Activated CD4-positive, alpha-beta T cell treated with anti-CD3 and anti-CD28 coated beads, Interleukin-2, amount 10 ng/mL, durations not matched to agents 7 days and 5 days (primary cell): ENCODE measurements at regions not wholly inside any gene's neighbourhood (a gene's known extent, or its start where the extent isn't known, plus 50 kb on each side); places are given as distances from the start of the nearest gene placed in this dataset.
"Not testable (repeated sequence)": the region's sequence is repeated elsewhere in the genome, so short reads cannot be mapped to it uniquely, and the experiment has no call there.

ENCODE experiments used
- CTCF ChIA-PET: fragments of 350-600 bp; sonication (Branson Sonifier 250); formaldehyde crosslinking; loops from one replicate; lab custom pipeline; 2021; ENCODE audit warnings: antibody characterized with exemption; lab: Charles Lee
- POLR2A ChIA-PET: fragments of 350-600 bp; sonication (Branson Sonifier 250); formaldehyde crosslinking; loops from one replicate; lab custom pipeline; 2021; ENCODE audit warnings: antibody characterized with exemption; lab: Charles Lee
- DNase-seq: peaks from one replicate; pipeline ENCODE4 v3.0.0-alpha.2; 2020
- H3K27ac Mint-ChIP-seq: one replicate; pipeline ENCODE4 v1.8.0; 2021; ENCODE audit warnings: mild to moderate bottlenecking, moderate library complexity, mixed read lengths
- H3K27me3 Mint-ChIP-seq: one replicate; pipeline ENCODE4 v1.8.0; 2021; ENCODE audit warnings: mixed read lengths
- H3K36me3 Mint-ChIP-seq: one replicate; pipeline ENCODE4 v1.8.0; 2021; ENCODE audit warnings: low read depth, mixed read lengths
- H3K4me1 Mint-ChIP-seq: one replicate; pipeline ENCODE4 v1.8.0; 2021; ENCODE audit warnings: mixed read lengths
- H3K4me3 Mint-ChIP-seq: one replicate; pipeline ENCODE4 v1.8.0; 2021; ENCODE audit warnings: mild to moderate bottlenecking, moderate library complexity, mixed read lengths
- H3K9me3 Mint-ChIP-seq: one replicate; pipeline ENCODE4 v1.8.0; 2021; ENCODE audit warnings: mixed read lengths

DNA sequence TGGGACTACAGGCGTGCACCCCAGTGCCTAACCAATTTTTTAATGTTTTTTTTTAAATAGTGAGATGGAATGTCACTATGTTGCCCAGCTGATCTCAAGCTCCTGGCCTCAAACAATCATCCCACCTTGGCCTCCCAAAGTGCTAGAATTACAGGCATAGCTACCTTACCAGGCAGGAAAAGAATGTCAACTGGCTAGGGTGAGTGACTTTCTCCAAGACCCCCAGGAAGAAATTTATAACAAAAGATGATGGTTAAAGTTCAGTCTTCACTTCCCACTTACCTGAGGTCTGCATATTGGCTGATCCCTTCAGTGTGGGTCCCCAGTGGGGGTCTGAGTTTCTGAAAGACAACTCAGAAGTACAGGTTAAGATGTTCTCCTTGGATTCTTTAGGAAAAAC is 893.0 kb downstream of the UQCRFS1 start:
- Mint-ChIP-seq H3K4me1 (no peaks in the 10 kb centered on the region), H3K27ac (no peak overlapping the region), H3K27me3 (no peaks in the 10 kb centered on the region), H3K9me3 (no peaks in the 10 kb centered on the region), H3K36me3 (no peaks in the 10 kb centered on the region), H3K4me3 (no peak overlapping the region)
- ChIA-PET POLR2A (no interaction called here), CTCF (no interaction called here)
- DNase-seq: no peak

DNA sequence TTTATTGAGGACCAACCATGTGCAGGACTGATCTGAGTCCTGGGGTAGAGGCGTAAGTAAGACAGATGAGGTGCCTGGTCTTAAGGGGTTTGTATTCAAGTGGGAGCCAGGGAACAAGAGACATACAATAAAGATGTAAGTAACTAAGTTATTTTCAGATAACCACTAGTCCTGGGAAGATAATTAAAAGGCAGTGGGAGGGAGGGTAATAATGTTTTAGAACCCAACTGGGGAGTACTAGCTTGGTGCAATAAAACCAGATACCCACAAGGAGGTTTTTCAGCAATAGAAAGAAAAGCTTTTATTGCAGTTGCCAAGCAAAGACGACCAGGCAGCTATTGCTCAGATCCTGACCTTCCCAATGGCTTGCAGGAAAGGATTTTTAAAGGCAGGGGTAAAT is 893.7 kb downstream of the UQCRFS1 start:
- Mint-ChIP-seq H3K9me3 (no peaks in the 10 kb centered on the region), H3K27ac (no peak overlapping the region), H3K36me3 (no peaks in the 10 kb centered on the region), H3K4me1 (no peaks in the 10 kb centered on the region), H3K27me3 (no peaks in the 10 kb centered on the region), H3K4me3 (no peak overlapping the region)
- ChIA-PET CTCF (no interaction called here), POLR2A (no interaction called here)
- DNase-seq: no peak

DNA sequence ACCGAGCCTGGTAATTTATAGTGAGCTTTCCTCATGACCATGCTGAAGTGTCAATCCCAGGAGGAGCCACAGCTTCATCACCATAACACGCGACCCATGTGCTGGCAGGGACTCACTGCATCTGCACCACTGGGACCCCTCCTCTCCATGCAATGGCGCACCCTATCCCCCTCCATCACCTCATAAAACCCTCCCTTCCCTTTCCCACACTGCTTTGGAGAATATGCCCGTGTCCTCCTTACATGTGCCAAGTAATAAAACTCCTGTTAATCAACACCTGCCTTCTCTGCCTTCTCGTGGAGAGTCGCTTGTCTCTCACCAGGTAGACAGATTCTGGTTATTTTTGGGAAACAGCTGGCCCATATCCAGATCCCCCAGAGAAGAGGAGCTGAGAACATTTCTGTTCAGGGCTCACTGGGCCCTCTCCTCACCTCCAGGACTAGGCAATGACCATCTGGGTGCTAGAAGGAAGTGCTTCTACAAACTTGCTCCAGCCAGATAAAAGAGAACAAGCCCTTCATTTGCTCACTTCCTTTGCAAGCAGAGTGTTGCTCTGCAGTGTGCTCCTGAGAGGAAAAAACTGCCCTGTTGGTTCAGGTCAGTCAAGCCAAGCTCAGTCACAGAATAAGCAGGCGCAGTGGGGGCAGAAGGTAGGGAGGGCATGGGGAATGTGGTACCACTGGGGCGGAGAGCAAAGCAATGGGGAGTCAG is 894.3 kb downstream of the UQCRFS1 start:
- Mint-ChIP-seq H3K9me3 (no peaks in the 10 kb centered on the region), H3K4me3 (no peak overlapping the region), H3K4me1 (no peaks in the 10 kb centered on the region), H3K27me3 (no peaks in the 10 kb centered on the region), H3K36me3 (no peaks in the 10 kb centered on the region), H3K27ac (no peak overlapping the region)
- DNase-seq: no peak
- CTCF ChIA-PET: interaction anchor here (0.5 kb wide), 1 partner anchor 100 kb away, joined by 3 read pairs; no protein-coding TSS in a partner anchor
- POLR2A ChIA-PET: no interaction called here

DNA sequence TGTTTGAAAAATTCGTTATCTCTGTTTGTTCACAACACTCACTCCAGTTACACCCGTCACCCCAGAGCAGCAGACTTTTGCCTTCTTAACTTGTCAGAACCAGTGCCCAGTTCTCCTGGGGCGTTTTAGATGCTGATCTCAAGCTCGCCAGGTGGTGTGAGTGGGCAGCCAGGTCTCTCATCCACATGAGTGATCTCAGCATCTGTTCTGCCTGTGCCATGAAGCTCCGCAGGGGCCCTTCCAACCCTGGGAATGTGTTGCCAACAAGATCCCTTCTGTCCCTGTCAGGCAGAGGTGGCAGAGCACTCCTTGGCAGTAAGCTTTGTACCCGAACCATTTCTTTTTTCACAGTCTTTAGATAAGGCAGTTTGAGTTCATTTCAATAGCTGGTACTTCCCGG is 896.5 kb downstream of the UQCRFS1 start:
- Mint-ChIP-seq H3K4me1 (no peaks in the 10 kb centered on the region), H3K4me3 (no peak overlapping the region), H3K9me3 (no peaks in the 10 kb centered on the region), H3K27me3 (no peaks in the 10 kb centered on the region), H3K27ac (no peak overlapping the region), H3K36me3 (no peaks in the 10 kb centered on the region)
- no peak for DNase-seq
- POLR2A ChIA-PET: no interaction called here
- CTCF ChIA-PET: no interaction called here

DNA sequence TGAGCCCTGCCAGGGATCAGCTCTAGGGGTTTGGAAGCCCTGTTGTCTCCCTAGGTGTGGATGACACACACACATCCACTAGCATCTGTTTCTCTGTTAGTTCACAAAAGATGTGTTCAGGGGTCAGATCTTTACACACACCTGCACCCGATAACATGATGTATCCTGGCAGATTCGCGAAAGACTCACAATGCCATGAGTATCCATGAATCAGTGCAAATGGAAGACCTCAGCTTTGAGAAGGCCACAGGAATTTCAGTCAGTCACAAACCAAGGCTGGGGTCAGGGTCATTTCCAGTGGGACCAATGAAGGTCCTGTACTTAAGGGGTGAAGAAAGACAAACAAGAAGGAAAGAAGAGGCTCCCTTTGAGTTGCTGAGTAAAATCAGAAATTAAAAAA is 898.2 kb downstream of the UQCRFS1 start:
- POLR2A ChIA-PET: no interaction called here
- no peak for DNase-seq
- Mint-ChIP-seq H3K36me3 (no peaks in the 10 kb centered on the region), H3K27ac (no peak overlapping the region), H3K9me3 (no peaks in the 10 kb centered on the region), H3K4me3 (no peak overlapping the region), H3K4me1 (no peaks in the 10 kb centered on the region), H3K27me3 (no peaks in the 10 kb centered on the region)
- CTCF ChIA-PET: no interaction called here

DNA sequence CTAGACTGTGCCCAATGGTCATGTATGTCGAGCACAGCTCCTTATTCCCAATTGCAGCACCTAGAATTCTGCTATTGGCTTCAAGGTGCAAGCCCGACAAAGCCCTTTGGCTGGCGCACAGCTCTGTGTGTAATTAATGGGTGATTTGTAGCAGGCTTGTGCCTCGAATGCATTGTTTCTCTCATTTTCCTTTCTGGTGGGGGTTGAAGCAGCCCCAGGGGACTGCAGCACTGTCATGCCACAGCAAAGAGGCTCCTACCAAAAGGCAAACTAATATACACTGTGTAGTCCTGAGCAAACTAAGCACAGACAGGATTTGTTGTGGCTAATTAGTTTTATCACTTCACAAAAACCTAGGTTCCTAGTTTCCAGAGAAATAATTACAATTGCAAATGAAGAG is 898.7 kb downstream of the UQCRFS1 start:
- no peaks in the 10 kb centered on the region for H3K9me3 Mint-ChIP-seq
- no peak for DNase-seq
- H3K36me3 Mint-ChIP-seq: no peaks in the 10 kb centered on the region
- H3K4me1 Mint-ChIP-seq: no peaks in the 10 kb centered on the region
- no peaks in the 10 kb centered on the region for H3K27me3 Mint-ChIP-seq
- no peak overlapping the region for H3K27ac Mint-ChIP-seq
- POLR2A ChIA-PET: no interaction called here
- CTCF ChIA-PET: no interaction called here
- H3K4me3 Mint-ChIP-seq: no peak overlapping the region

DNA sequence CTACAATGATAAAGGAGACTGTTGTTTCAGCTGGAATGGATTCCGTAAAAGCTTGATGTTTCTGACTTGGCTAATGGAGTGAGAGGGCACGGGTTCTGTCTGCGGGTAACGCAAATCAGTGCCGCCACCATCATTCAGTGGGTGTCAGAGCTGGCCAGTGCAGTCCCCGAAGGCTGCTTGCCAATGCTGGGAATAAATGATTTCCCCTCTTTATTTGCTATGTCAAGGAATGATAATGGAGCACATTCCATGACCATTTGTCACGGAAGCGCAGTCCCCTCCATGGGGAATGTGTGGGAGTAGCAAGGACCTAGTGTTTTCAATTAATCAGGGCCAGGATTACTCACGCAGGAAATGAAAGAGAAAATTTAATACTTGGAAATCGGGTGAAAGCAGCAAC is 899.3 kb downstream of the UQCRFS1 start:
- POLR2A ChIA-PET: no interaction called here
- Mint-ChIP-seq H3K4me1 (no peaks in the 10 kb centered on the region), H3K36me3 (no peaks in the 10 kb centered on the region), H3K27me3 (no peaks in the 10 kb centered on the region), H3K27ac (no peak overlapping the region), H3K9me3 (no peaks in the 10 kb centered on the region), H3K4me3 (no peak overlapping the region)
- DNase-seq: no peak
- CTCF ChIA-PET: no interaction called here

DNA sequence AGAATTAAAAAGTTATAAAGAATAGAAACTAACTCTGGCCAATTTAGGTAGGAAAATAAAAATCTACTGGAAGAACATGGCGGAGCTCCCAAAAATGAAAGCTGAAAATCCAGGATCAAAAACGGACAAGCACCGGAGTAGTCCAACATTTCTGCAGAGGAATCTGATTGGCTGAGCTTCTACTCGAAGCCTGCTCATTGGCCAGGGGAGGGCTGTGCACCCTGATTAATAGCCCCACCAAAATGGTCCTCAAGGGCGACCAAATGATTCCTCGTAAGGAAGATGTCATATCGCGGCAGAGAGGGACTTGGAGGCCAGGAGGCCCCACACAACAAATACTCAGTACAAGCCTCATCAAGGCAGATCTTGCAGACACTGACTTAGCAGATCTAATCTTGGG is 900.7 kb downstream of the UQCRFS1 start:
- H3K4me1 Mint-ChIP-seq: no peaks in the 10 kb centered on the region
- H3K9me3 Mint-ChIP-seq: no peaks in the 10 kb centered on the region
- CTCF ChIA-PET: no interaction called here
- H3K36me3 Mint-ChIP-seq: no peaks in the 10 kb centered on the region
- no peaks in the 10 kb centered on the region for H3K27me3 Mint-ChIP-seq
- POLR2A ChIA-PET: no interaction called here
- no peak overlapping the region for H3K4me3 Mint-ChIP-seq
- no peak overlapping the region for H3K27ac Mint-ChIP-seq
- no peak for DNase-seq

DNA sequence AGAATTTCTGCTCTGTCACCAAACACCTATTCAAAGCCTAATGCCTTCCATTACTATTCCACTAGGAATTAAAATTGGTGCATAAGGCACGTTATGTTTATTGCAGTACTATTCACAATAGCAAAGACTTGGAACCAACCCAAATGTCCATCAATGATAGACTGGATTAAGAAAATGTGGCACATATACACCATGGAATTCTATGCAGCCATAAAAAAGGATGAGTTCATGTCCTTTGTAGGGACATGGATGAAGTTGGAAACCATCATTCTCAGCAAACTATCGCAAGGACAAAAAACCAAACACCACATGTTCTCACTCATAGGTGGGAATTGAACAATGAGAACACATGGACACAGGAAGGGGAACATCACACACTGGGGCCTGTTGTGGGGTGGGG is 902.1 kb downstream of the UQCRFS1 start:
- H3K4me3 Mint-ChIP-seq, H3K27me3 Mint-ChIP-seq, H3K27ac Mint-ChIP-seq, DNase-seq, H3K4me1 Mint-ChIP-seq, POLR2A ChIA-PET, CTCF ChIA-PET, H3K9me3 Mint-ChIP-seq, H3K36me3 Mint-ChIP-seq: not testable (repeated sequence)

DNA sequence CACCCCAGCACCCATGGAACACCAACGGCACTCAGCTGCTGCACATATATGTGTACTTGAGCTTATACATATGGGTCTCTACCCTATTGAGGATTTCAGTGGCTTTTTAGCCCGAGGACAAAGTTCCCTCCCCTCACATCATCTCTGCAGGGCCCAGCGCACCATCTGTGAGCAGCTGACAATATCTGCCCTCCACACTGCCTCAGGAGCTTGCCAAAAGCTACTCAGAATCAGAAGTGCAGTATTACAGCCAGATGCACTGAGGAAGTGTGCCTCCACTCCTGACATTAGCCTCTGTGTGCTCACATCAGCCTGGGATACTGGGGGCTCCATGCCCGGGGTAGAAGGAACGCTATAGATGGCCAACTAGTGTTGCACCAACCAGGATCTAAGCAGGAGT is 903.9 kb downstream of the UQCRFS1 start:
- Mint-ChIP-seq H3K4me1 (no peaks in the 10 kb centered on the region), H3K9me3 (no peaks in the 10 kb centered on the region), H3K36me3 (no peaks in the 10 kb centered on the region), H3K4me3 (no peak overlapping the region), H3K27ac (no peak overlapping the region), H3K27me3 (no peaks in the 10 kb centered on the region)
- ChIA-PET CTCF (no interaction called here), POLR2A (no interaction called here)
- no peak for DNase-seq

DNA sequence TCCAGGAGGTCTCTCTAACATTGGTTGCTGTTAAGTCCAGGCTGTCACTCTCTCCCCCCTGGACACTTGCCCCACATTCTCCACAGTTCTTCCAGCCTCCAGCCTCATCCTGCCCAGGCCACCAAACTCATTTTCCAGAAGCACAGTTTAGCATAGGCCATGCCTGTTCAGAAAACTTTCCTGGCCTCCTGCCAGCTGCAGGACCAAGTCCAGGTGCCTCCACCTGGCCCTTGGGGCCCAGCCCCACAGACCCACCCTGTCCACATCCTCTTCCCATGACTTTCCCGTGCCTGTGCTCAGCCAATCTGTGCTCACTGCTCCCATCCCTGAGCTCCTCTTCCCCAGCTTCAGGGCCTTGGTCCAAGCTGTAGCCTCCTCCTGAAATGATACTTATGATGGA is 905.0 kb downstream of the UQCRFS1 start:
- Mint-ChIP-seq H3K27me3 (no peaks in the 10 kb centered on the region), H3K4me1 (no peaks in the 10 kb centered on the region), H3K36me3 (no peaks in the 10 kb centered on the region), H3K4me3 (no peak overlapping the region), H3K9me3 (no peaks in the 10 kb centered on the region), H3K27ac (no peak overlapping the region)
- POLR2A ChIA-PET: no interaction called here
- CTCF ChIA-PET: no interaction called here
- no peak for DNase-seq

DNA sequence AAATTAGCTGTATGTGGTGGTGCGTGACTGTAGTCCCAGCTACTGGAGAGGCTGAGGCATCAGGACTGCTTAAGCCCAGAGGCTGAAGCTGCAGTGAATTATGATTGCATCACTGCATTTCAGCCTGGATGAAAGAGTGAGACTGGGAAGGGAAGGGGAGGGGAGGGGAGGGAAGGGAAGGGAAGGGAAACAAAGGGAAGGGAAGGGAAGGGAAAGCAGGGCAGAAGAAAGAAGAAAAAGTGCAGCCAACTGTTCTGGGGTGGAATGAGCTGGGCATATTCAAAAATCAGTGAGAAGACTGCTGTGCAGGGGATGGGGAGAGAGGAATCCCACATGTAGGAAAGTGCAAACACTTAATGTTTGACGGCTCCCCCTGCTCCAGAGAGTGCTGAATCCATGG is 905.5 kb downstream of the UQCRFS1 start:
- H3K4me1 Mint-ChIP-seq: no peaks in the 10 kb centered on the region
- H3K27ac Mint-ChIP-seq: no peak overlapping the region
- POLR2A ChIA-PET: no interaction called here
- no peaks in the 10 kb centered on the region for H3K36me3 Mint-ChIP-seq
- CTCF ChIA-PET: no interaction called here
- H3K9me3 Mint-ChIP-seq: no peaks in the 10 kb centered on the region
- no peak overlapping the region for H3K4me3 Mint-ChIP-seq
- DNase-seq: no peak
- H3K27me3 Mint-ChIP-seq: no peaks in the 10 kb centered on the region

DNA sequence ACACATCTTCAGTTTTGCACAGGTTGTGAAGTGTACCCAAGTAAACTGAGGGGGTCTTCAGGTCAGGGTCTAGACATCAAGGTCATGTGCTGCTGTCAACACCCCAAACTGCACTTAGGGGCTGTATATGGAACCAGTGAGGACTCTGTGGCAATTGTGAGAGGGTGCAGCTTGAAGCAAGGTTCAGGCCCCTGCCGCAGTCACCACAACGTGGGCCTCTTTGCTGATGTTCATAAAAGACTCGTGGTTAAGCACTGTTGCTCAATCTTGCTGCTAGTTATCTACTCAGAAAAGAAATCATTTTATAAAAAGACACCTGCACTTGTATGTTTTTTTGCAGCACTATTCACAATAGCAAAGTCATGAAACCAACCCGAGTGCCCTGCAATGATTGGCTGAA is 907.4 kb downstream of the UQCRFS1 start:
- POLR2A ChIA-PET: no interaction called here
- no peaks in the 10 kb centered on the region for H3K9me3 Mint-ChIP-seq

DNA sequence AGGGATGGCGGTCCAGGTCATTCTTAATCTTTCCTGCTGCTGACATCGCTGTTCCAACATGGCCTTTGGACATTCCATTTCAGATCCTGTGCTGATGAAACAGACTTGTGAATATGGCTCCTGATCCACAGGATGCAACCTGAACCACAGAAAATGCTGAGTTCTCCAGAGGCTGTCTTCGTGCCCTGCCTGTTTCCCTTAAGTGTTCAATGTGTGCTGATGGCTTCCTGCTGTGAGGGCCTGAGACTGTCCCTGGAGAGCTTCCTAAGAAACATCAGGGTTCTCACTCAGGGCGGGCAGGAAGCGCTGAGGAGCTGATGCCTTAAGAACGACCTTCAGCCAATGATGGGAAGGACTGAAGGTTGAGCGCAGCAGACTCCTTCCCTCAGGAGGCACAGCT is 909.4 kb downstream of the UQCRFS1 start:
- Mint-ChIP-seq H3K9me3 (no peaks in the 10 kb centered on the region), H3K27me3 (no peaks in the 10 kb centered on the region), H3K36me3 (no peaks in the 10 kb centered on the region), H3K27ac (no peak overlapping the region), H3K4me1 (no peaks in the 10 kb centered on the region), H3K4me3 (no peak overlapping the region)
- CTCF ChIA-PET: no interaction called here
- DNase-seq: no peak
- POLR2A ChIA-PET: no interaction called here

More for the DNA sequence above, 907.4 kb downstream of the UQCRFS1 start:
- DNase-seq: no peak
- H3K4me3 Mint-ChIP-seq: no peak overlapping the region
- H3K27me3 Mint-ChIP-seq: no peaks in the 10 kb centered on the region
- no peaks in the 10 kb centered on the region for H3K4me1 Mint-ChIP-seq
- CTCF ChIA-PET: no interaction called here
- H3K36me3 Mint-ChIP-seq: no peaks in the 10 kb centered on the region
- no peak overlapping the region for H3K27ac Mint-ChIP-seq
